ENCODE measurements at regions not wholly inside any gene's neighbourhood (a gene's known extent, or its start where the extent isn't known, plus 50 kb on each side); places are given as distances from the start of the nearest gene placed in this dataset.

- Histone ChIP-seq H3K36me3 (ENCODE audit: insufficient read depth, low read depth, low read length) (no peaks in the 10 kb centered on the region), H3K4me1 (ENCODE audit: insufficient read depth, low read length) (peaks cover 24% of the 10 kb centered on the region), H3K27me3 (ENCODE audit: insufficient read depth, low read length) (no peaks in the 10 kb centered on the region), H3K9ac (ENCODE audit: low read depth, low read length) (no peak overlapping the region), H3K9me3 (ENCODE audit: insufficient read depth, low read depth, low read length) (no peaks in the 10 kb centered on the region), H3K27ac (ENCODE audit: low read length) (no peak overlapping the region), H3K4me3 (ENCODE audit: low read length) (no peak overlapping the region)
Measured at GRCh38 chr14:53601409-53601808, 355.2 kb downstream of the BMP4 start.

DNA sequence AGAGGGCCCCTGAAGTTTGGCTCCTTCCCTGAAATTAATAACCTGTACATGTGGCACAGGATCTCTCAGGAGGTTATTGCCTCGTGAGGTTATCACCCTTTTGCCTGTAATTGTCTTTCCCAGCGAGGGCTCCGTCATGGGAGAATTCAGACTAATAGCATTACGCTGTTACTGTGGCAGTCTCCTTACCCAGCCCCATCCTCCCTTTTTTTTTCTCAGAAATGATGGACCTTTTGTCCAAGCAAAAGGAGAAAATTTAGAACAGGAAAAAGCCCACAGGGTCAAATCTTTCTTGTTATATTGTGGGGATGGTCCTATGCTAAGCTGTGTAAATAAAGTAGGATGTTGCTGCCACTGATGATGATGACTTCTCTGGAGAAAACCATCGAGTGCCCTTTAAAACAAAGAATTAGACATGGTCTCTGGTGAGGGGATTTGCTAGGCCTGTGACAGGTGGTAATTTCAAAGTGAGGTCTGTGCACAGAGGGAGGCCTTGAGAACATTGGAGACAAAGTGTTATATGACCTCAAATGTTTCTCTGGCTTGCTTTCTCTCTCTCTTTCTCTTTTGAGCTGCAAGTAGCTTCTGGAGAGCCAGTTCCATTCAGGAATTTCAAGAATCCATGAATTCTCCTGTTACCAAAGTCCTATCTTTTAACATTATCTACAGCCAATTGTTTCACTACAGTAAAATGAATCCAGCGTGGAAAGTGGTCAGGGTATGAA, 357.2 kb downstream of the BMP4 start:
- Histone ChIP-seq H3K36me3 (ENCODE audit: insufficient read depth, low read depth, low read length) (no peaks in the 10 kb centered on the region), H3K27ac (ENCODE audit: low read length) (no peak overlapping the region), H3K4me1 (ENCODE audit: insufficient read depth, low read length) (peaks cover 24% of the 10 kb centered on the region), H3K27me3 (ENCODE audit: insufficient read depth, low read length) (no peaks in the 10 kb centered on the region), H3K9me3 (ENCODE audit: insufficient read depth, low read depth, low read length) (no peaks in the 10 kb centered on the region), H3K9ac (ENCODE audit: low read depth, low read length) (no peak overlapping the region), H3K4me3 (ENCODE audit: low read length) (no peak overlapping the region)

- Histone ChIP-seq H3K9ac (ENCODE audit: low read depth, low read length) (no peak overlapping the region), H3K27me3 (ENCODE audit: insufficient read depth, low read length) (no peaks in the 10 kb centered on the region), H3K36me3 (ENCODE audit: insufficient read depth, low read depth, low read length) (no peaks in the 10 kb centered on the region), H3K9me3 (ENCODE audit: insufficient read depth, low read depth, low read length) (no peaks in the 10 kb centered on the region), H3K4me3 (ENCODE audit: low read length) (no peak overlapping the region), H3K27ac (ENCODE audit: low read length) (no peak overlapping the region), H3K4me1 (ENCODE audit: insufficient read depth, low read length) (peaks cover 24% of the 10 kb centered on the region)
Measured at GRCh38 chr14:53596853-53597525, 359.6 kb downstream of the BMP4 start.

DNA sequence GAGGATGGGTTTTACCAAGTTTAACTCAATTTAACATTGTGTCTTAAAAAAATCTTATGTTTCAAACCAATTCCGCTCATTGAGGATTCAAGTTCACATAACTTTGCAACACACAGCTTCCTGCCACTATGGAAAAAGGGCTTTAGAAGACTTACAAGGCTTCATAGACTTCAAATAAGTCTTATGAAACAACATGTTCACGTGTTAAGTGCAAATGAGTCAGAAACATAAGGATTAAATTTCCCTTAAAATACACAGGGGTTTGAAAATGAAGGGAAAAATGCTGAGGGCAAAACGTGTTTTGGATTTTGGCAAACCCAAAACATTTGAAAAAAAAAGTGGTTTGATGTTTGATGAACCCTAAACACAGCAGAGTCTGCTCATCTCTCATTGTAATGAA, 364.8 kb downstream of the BMP4 start:
- no peaks in the 10 kb centered on the region for H3K9me3 ChIP-seq (ENCODE audit: insufficient read depth, low read depth, low read length)
- no peaks in the 10 kb centered on the region for H3K27me3 ChIP-seq (ENCODE audit: insufficient read depth, low read length)
- H3K4me3 ChIP-seq (ENCODE audit: low read length) = no peak overlapping the region
- H3K36me3 ChIP-seq (ENCODE audit: insufficient read depth, low read depth, low read length) = no peaks in the 10 kb centered on the region
- H3K9ac ChIP-seq (ENCODE audit: low read depth, low read length) = no peak overlapping the region
- no peaks in the 10 kb centered on the region for H3K4me1 ChIP-seq (ENCODE audit: insufficient read depth, low read length)
- no peak overlapping the region for H3K27ac ChIP-seq (ENCODE audit: low read length)

DNA sequence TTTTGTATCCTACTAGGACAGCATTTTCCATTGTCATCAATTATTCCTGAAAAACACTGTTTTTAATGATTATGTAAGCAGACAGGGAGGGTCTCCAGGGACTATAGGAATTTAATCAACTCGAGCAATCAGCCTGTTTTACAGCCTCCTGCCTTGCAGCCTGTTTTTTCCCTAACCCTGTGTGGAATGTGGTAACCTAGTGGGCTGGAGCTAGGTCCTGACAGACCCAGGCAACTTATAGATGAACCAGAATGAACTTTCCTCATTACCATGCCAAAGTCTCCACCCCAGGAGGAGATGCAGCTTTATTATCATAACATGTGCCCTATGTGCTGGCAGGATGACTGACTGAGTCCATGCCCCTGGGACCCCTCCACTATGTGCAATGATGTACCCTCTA, 375.1 kb downstream of the BMP4 start:
- Histone ChIP-seq H3K9ac (ENCODE audit: low read depth, low read length) (no peak overlapping the region), H3K27me3 (ENCODE audit: insufficient read depth, low read length) (no peaks in the 10 kb centered on the region), H3K36me3 (ENCODE audit: insufficient read depth, low read depth, low read length) (no peaks in the 10 kb centered on the region), H3K4me3 (ENCODE audit: low read length) (no peak overlapping the region), H3K4me1 (ENCODE audit: insufficient read depth, low read length) (peaks cover 6% of the 10 kb centered on the region; the same call in 1 of the 2 replicates), H3K9me3 (ENCODE audit: insufficient read depth, low read depth, low read length) (peaks cover 10% of the 10 kb centered on the region), H3K27ac (ENCODE audit: low read length) (no peak overlapping the region)

GRCh38 chr14:53571641-53572328, 384.8 kb downstream of the BMP4 start:
- Histone ChIP-seq H3K9ac (ENCODE audit: low read depth, low read length) (no peak overlapping the region), H3K36me3 (ENCODE audit: insufficient read depth, low read depth, low read length) (no peaks in the 10 kb centered on the region), H3K4me3 (ENCODE audit: low read length) (peak overlapping the region; percentile 36; the same call in 1 of the 2 replicates), H3K27ac (ENCODE audit: low read length) (no peak overlapping the region), H3K4me1 (ENCODE audit: insufficient read depth, low read length) (peaks cover 20% of the 10 kb centered on the region), H3K9me3 (ENCODE audit: insufficient read depth, low read depth, low read length) (peaks cover 18% of the 10 kb centered on the region), H3K27me3 (ENCODE audit: insufficient read depth, low read length) (no peaks in the 10 kb centered on the region)

GRCh38 chr14:53570411-53571387, 385.9 kb downstream of the BMP4 start:
- H3K9me3 ChIP-seq (ENCODE audit: insufficient read depth, low read depth, low read length) = peaks cover 7% of the 10 kb centered on the region
- no peak overlapping the region for H3K9ac ChIP-seq (ENCODE audit: low read depth, low read length)
- H3K36me3 ChIP-seq (ENCODE audit: insufficient read depth, low read depth, low read length) = no peaks in the 10 kb centered on the region
- H3K4me1 ChIP-seq (ENCODE audit: insufficient read depth, low read length) = peaks cover 20% of the 10 kb centered on the region
- no peak overlapping the region for H3K27ac ChIP-seq (ENCODE audit: low read length)
- H3K4me3 ChIP-seq (ENCODE audit: low read length) = no peak overlapping the region
- H3K27me3 ChIP-seq (ENCODE audit: insufficient read depth, low read length) = no peaks in the 10 kb centered on the region

DNA sequence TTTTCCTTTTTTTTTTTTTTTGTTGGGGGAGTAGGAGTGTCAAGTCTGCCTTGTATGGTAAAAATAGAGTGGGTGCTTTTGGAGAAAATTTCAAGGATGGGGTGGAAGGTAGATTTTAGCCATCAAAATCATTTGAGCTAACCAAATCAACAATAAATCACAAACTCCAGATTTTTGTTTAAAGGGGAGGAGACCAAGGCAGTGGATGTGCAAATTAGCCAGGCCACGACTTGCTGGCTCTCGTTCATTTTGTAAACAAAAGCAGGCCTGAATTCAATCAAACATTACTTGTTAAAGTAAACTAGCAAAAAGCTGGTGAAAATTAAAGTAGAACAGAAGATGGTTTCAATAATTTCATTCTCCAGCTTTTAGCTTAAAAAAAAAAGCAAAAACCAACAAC, 387.2 kb downstream of the BMP4 start:
- H3K9me3 ChIP-seq (ENCODE audit: insufficient read depth, low read depth, low read length) = no peaks in the 10 kb centered on the region
- H3K27me3 ChIP-seq (ENCODE audit: insufficient read depth, low read length) = no peaks in the 10 kb centered on the region
- H3K4me3 ChIP-seq (ENCODE audit: low read length) = no peak overlapping the region
- H3K27ac ChIP-seq (ENCODE audit: low read length) = no peak overlapping the region
- H3K4me1 ChIP-seq (ENCODE audit: insufficient read depth, low read length) = peaks cover 20% of the 10 kb centered on the region
- H3K36me3 ChIP-seq (ENCODE audit: insufficient read depth, low read depth, low read length) = no peaks in the 10 kb centered on the region
- no peak overlapping the region for H3K9ac ChIP-seq (ENCODE audit: low read depth, low read length)

DNA sequence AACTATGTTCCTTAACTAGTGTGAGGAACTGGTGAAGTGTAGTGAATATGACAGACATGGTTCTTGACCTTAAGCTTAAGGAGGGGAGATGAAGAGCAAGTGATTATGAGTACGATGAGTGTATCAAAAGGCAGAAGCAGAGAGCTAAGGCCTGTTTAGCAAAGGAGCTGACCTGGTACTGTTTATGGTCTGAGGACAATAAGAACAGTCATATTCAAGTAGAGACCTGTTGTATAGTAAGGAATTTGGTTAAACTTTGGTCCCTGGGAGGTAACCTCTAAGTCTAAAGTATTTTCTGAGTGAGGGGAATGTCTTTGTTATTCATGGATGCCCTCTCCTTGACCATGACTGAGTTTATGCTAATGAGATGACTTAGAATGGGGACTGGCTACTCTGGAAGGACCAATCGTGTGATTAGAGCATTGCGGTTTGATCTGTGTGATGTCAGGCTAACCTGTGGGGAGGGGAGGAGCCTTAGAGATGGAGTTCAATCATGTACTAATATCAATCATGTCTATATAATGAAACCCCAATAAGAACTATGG, 389.3 kb downstream of the BMP4 start:
- Histone ChIP-seq H3K9ac (ENCODE audit: low read depth, low read length) (no peak overlapping the region), H3K27me3 (ENCODE audit: insufficient read depth, low read length) (no peaks in the 10 kb centered on the region), H3K36me3 (ENCODE audit: insufficient read depth, low read depth, low read length) (no peaks in the 10 kb centered on the region), H3K9me3 (ENCODE audit: insufficient read depth, low read depth, low read length) (peaks cover 3% of the 10 kb centered on the region; the same call in 1 of the 2 replicates), H3K4me3 (ENCODE audit: low read length) (no peak overlapping the region), H3K27ac (ENCODE audit: low read length) (no peak overlapping the region), H3K4me1 (ENCODE audit: insufficient read depth, low read length) (peaks cover 17% of the 10 kb centered on the region)

- H3K4me3 ChIP-seq (ENCODE audit: low read length) = no peak overlapping the region
- H3K4me1 ChIP-seq (ENCODE audit: insufficient read depth, low read length) = no peaks in the 10 kb centered on the region; the same call in 1 of the 2 replicates
- no peak overlapping the region for H3K9ac ChIP-seq (ENCODE audit: low read depth, low read length)
- H3K36me3 ChIP-seq (ENCODE audit: insufficient read depth, low read depth, low read length) = no peaks in the 10 kb centered on the region
- no peak overlapping the region for H3K27ac ChIP-seq (ENCODE audit: low read length)
- H3K9me3 ChIP-seq (ENCODE audit: insufficient read depth, low read depth, low read length) = peaks cover 7% of the 10 kb centered on the region; the same call in 1 of the 2 replicates
- no peaks in the 10 kb centered on the region for H3K27me3 ChIP-seq (ENCODE audit: insufficient read depth, low read length)
Measured at GRCh38 chr14:53564870-53565269, 391.8 kb downstream of the BMP4 start.

DNA sequence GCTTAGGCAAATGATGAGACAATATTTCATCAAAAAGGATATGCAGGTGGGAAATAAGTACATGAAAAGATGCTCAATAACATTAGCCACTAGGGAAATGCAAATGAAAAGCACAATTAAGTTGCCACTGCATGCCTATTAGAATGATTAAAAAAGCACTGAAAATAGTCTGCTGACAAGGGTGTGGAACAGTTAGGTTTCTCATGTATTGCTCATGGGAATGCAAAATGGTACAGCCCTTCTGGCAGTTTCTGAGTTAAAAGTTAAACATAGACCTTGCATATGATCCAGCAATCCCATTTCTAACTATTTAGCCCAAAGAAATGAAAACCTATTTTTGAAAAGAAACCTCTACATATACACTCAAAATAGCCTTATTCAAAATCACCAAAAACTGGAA, 393.0 kb downstream of the BMP4 start:
- Histone ChIP-seq H3K27me3 (ENCODE audit: insufficient read depth, low read length) (no peaks in the 10 kb centered on the region), H3K9ac (ENCODE audit: low read depth, low read length) (no peak overlapping the region), H3K4me1 (ENCODE audit: insufficient read depth, low read length) (no peaks in the 10 kb centered on the region; the same call in 1 of the 2 replicates), H3K27ac (ENCODE audit: low read length) (no peak overlapping the region), H3K9me3 (ENCODE audit: insufficient read depth, low read depth, low read length) (peaks cover 7% of the 10 kb centered on the region; the same call in 1 of the 2 replicates), H3K4me3 (ENCODE audit: low read length) (no peak overlapping the region), H3K36me3 (ENCODE audit: insufficient read depth, low read depth, low read length) (no peaks in the 10 kb centered on the region)

All from iPS-20b (cell line).